Activated CD8-positive, alpha-beta memory T cell treated with anti-CD3 and anti-CD28 coated beads for 4 hours (primary cell): ENCODE measurements at regions not wholly inside any gene's neighbourhood (a gene's known extent, or its start where the extent isn't known, plus 50 kb on each side); places are given as distances from the start of the nearest gene placed in this dataset.
"Not testable (repeated sequence)": the region's sequence is repeated elsewhere in the genome, so short reads cannot be mapped to it uniquely, and the experiment has no call there.

ENCODE experiments used
- DNase-seq, 2 donors: peaks; one replicate each; pipeline ENCODE4 v3.0.0-alpha.2; 2020; ENCODE audit warnings: low read depth in 2 of 2

GRCh38 chr1:70671006-70671405 lies 259.9 kb downstream of the CTH start:
- DNase-seq, result no peak

- no peak for DNase-seq
Observed at GRCh38 chr1:70672442-70672888, 261.4 kb downstream of the CTH start.

GRCh38 chr1:70674941-70675685 lies 264.0 kb downstream of the CTH start:
- DNase-seq, result no peak

- DNase-seq, result no peak
Observed at GRCh38 chr1:70675737-70676156, 264.7 kb downstream of the CTH start.

- peak in 1 of 2 donors; percentile 7 for DNase-seq
Observed at GRCh38 chr1:70685300-70686286, 274.5 kb downstream of the CTH start.

GRCh38 chr1:70688580-70688979 lies 277.5 kb downstream of the CTH start:
- no peak for DNase-seq

GRCh38 chr1:70706381-70707037 lies 295.4 kb downstream of the CTH start:
- DNase-seq, result no peak

GRCh38 chr1:70707214-70707613 lies 296.1 kb downstream of the CTH start:
- DNase-seq, result no peak

GRCh38 chr1:70714149-70714548 lies 303.1 kb downstream of the CTH start:
- DNase-seq, result no peak

GRCh38 chr1:70717211-70717610 lies 306.1 kb downstream of the CTH start:
- DNase-seq, result no peak

GRCh38 chr1:70717656-70718055 lies 306.6 kb downstream of the CTH start:
- DNase-seq, result no peak

GRCh38 chr1:70718086-70718630 lies 307.1 kb downstream of the CTH start:
- no peak for DNase-seq

- no peak for DNase-seq
Observed at GRCh38 chr1:70719154-70719553, 308.1 kb downstream of the CTH start.

GRCh38 chr1:70720109-70720508 lies 309.0 kb downstream of the CTH start:
- DNase-seq, result no peak

- DNase-seq, result no peak
Observed at GRCh38 chr1:70720521-70720920, 309.5 kb downstream of the CTH start.

- DNase-seq, result no peak
Observed at GRCh38 chr1:70727886-70728489, 316.9 kb downstream of the CTH start.

GRCh38 chr1:70736518-70736917 lies 311.1 kb downstream of the PTGER3 start:
- DNase-seq, result not testable (repeated sequence)

- DNase-seq, result no peak
Observed at GRCh38 chr1:70737125-70737524, 310.5 kb downstream of the PTGER3 start.

- DNase-seq, result no peak
Observed at GRCh38 chr1:70738624-70739023, 309.0 kb downstream of the PTGER3 start.

- no peak for DNase-seq
Observed at GRCh38 chr1:70745199-70745598, 302.4 kb downstream of the PTGER3 start.

GRCh38 chr1:70746062-70746461 lies 301.6 kb downstream of the PTGER3 start:
- DNase-seq, result not testable (repeated sequence)
